ENCODE measurements at regions not wholly inside any gene's neighbourhood (a gene's known extent, or its start where the extent isn't known, plus 50 kb on each side); places are given as distances from the start of the nearest gene placed in this dataset.
"Not testable (repeated sequence)": the region's sequence is repeated elsewhere in the genome, so short reads cannot be mapped to it uniquely, and the experiment has no call there.

DNA sequence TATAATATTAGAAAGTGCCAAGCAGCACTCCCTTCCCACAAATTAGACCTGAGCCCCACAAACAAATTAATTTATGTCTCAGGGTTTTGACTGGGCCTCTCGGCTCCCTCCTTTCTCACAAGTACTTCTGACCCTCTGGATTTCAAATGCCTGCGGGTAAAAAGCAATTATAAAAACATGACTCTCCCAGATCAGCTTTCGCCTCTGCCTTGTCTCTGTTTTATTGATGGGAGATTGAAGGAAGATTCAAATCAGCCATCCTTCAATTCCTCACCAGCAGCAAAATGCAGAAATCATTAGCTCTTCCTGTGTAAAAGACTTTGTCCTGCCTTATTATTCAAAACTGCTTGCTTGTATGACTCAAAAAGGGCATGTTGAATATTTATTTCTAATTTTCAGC is 453.7 kb upstream of the MKI67 start:
- DNase-seq: no peak

GRCh38 chr10:128583125-128583524 is 456.9 kb upstream of the MKI67 start:
- not testable (repeated sequence) for DNase-seq

GRCh38 chr10:128586599-128586998 is 460.4 kb upstream of the MKI67 start:
- not testable (repeated sequence) for DNase-seq

DNA sequence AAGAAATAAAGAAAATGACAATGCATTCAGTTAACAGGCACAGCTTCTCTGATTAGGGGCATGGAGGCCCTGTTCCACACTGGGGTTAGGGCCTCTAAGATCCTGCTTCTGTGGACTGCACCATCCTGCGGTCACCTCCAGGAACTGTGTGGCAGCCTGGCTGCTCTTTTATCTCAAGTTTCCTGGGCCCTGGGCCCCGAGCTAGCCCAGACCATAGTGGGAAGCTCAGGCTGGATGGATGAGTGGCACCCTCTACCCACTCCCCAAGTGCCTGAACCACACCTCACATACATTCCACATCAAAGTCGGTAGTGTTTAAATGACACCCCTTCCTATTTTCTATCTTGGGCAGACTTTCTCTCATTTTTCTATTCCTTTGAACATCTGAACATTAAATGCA is 461.5 kb upstream of the MKI67 start:
- no peak for DNase-seq

DNA sequence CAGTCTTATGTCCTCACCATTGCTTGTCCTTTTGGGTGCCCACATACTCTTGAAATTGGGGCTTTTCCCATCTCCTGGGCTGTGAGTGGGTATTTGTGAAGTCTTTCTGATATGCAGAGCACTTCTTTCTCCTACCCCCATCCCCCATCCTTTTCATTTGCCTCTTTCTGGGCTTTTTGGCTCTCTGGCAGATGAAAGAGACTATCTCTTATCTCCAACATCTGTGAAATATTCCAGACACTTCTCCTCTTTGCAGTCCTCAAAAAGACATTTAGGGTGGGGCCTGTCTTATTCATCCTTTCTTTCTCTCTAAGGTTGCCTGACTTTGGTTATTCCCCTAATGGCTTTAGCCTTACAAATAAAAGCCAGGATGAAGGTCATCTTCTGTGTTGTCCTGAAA is 462.2 kb upstream of the MKI67 start:
- no peak for DNase-seq

- DNase-seq: no peak
These were observed 468.5 kb upstream of the MKI67 start for GRCh38 chr10:128594688-128595087.

- no peak for DNase-seq
These were observed 470.7 kb upstream of the MKI67 start for GRCh38 chr10:128596906-128597305.

GRCh38 chr10:128599030-128599429 is 472.8 kb upstream of the MKI67 start:
- DNase-seq: no peak

- no peak for DNase-seq
These were observed 473.3 kb upstream of the MKI67 start for GRCh38 chr10:128599538-128599937.

DNA sequence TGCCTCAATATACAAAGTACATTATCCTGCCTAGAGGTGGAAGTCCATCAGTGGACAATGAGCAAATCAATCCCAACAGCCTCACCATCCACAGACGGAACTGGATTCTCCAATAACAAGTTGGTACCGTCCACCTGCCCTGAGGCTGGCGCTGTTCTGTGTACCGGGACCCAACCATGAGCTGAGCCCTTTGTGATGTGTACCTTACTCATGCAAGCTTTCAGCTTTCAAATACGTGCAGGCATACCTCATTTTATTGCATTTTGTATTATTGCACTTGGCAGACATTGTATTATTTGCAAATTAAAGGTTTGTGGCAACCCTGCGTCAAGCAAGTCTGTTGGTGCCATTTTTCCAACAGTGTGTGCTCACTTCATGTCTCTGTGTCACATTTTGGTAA is 476.0 kb upstream of the MKI67 start:
- DNase-seq: no peak

DNA sequence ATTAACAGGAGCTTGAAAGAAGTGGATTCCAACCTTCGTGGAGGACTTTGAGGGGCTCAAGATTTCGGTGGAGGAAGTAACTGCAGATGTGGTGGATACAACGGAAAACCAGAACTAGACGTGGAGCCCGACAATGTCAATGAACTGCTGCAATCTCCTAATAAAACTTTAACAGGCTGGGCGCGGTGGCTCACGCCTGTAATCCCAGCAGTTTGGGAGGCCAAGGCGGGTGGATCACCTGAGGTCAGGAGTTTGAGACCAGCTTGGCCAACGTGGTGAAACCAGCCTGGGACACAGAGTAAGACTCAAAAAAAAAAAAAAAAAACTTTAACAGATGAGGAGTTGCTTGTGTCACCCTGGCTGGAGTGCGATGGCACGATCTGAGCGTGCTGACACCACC is 477.8 kb upstream of the MKI67 start:
- DNase-seq: no peak

GRCh38 chr10:128605180-128605579 is 479.0 kb upstream of the MKI67 start:
- DNase-seq: no peak

GRCh38 chr10:128606055-128606454 is 479.8 kb upstream of the MKI67 start:
- no peak for DNase-seq

- no peak for DNase-seq
These were observed 482.6 kb upstream of the MKI67 start for GRCh38 chr10:128608791-128609190.

GRCh38 chr10:128609460-128609859 is 483.2 kb upstream of the MKI67 start:
- no peak for DNase-seq

DNA sequence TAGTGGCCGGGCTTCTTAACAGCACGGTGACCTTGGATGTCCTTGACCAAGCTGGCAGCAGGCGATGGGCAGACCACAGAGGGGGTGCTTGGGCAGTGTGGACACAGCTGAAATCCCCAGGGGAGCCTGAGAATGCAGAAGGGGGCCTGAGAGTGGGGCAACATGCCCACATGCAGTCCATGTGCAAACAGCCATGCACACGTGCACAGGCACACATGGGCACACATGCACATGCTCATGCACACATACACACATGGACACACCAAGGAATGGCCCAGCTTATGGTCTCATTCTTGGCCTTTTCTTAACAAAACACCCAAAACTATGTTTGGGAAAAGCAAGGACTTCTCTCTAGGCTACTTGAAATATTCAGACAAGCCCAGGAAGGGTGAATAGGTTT is 483.9 kb upstream of the MKI67 start:
- DNase-seq: no peak

DNA sequence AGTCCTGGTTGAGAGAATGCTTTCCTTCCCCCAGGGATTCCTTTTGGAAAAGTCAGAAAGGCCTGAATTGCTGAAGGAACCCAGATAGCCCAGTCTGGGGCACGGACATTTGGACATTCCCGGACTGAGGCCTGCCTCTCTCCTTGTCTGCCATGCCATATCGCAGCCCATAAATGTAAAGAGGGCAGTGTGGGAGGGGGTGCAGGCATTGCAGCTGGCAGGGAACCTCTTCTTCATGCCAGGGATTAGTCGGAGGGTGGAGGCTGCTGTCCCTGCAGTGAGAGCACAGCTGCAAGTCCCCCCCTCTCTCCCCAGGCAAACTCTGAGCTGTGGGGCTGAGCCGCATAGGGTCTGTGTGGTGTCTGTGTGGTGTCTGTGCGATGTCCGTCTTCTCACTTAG is 486.0 kb upstream of the MKI67 start:
- peak; percentile 89 for DNase-seq

- DNase-seq: no peak
These were observed 486.4 kb upstream of the MKI67 start for GRCh38 chr10:128612631-128613030.

- no peak for DNase-seq
These were observed 487.9 kb upstream of the MKI67 start for GRCh38 chr10:128614016-128614605.

- DNase-seq: peak; percentile 75
These were observed 488.8 kb upstream of the MKI67 start for GRCh38 chr10:128614802-128615553.

DNA sequence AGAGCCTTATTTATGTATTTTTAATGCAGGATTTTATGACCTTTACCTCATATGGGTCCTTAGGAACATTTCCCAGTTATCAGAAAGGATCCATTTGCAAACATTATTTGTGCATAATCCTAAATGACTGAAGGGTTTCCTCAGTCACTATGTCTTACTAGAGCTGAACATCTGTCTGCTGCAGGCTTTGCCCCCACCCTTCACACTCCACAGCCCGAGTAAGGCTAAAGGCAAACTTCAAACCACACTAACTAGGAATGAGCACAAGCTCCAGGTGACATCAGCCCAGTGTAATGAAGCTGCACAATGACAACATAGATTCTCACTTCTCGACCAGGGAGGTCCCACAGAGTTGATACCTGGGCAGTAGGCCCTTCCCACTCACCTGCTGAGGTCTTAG is 491.3 kb upstream of the MKI67 start:
- DNase-seq: no peak

DNA sequence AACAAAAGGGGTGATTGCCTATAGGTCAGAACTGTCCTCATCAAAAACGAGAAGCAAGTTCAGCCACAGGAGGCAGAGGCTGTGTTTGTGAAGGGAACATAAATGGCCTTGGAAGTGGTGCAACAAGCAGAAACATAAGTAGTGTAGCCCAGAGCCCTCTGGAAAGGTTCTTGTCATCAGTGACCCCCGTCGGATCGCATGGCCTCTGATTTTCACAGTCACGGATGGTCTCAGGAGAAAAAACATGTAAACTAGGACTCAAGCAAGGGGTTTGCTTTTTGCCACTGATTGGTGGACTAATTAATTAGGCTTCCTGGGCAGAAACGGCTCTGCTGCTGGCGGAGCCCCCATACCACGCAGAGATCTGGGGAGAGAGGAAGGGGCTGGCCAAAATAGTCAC is 496.5 kb upstream of the MKI67 start:
- no peak for DNase-seq

DNA sequence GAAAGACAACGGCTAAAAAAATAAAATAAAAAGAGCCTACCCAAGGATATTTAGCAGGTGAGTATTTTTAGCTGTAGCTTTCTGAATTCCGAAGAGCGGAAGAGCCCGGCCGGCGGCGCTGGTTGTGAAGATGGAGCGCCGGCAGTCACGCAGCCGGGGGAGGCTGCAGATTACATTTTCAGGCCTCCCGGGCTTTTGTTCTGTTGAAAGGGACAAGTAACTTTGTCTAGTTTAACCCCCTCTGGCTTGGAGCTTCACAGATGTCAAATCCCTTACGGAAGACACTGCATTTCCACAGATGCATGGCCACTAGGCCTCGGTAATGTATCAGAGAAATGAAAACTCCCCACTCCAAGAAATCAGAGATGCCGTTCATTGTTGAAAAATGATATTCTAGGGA is 497.6 kb upstream of the MKI67 start:
- no peak for DNase-seq
